GM23248 (cell line): ENCODE measurements at regions not wholly inside any gene's neighbourhood (a gene's known extent, or its start where the extent isn't known, plus 50 kb on each side); places are given as distances from the start of the nearest gene placed in this dataset.

ENCODE experiments used
- EZH2 ChIP-seq: fragments of 200-600 bp; sonication (generic); IDR thresholded peaks from 2 replicates; pipeline ENCODE4 v1.6.1; 2018; ENCODE audit warnings: antibody characterized with exemption, mild to moderate bottlenecking; ENCODE audit not compliant: insufficient read depth, poor library complexity, severe bottlenecking
- EZH2phosphoT487 ChIP-seq: fragments of 200-600 bp; sonication (generic); IDR thresholded peaks from 2 replicates; pipeline ENCODE4 v1.6.1; 2018; ENCODE audit warnings: antibody characterized with exemption, moderate library complexity, mild to moderate bottlenecking, low read depth; ENCODE audit not compliant: insufficient read depth

DNA sequence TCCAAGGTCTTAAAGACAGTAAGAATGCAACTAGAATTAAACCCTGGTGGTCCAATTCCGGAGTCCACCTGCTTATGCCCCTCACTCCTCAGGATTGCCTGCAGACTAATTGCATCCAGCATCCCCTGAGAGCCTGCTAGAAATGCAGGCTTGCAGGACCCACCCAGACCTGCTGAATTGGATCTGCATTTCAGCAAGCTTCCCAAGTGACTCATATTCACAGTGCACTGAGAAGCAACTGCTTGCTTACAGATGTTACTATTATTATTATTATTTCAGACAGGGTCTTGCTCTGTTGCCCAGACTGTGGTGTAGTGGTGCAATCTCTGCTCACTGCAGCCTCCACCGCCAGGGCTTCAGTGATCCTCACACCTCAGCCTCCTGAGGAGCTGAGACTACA, 83.5 kb upstream of the VGLL4 start:
- TF ChIP-seq EZH2phosphoT487: no peak
- TF ChIP-seq EZH2: no peak
